ENCODE measurements at regions not wholly inside any gene's neighbourhood (a gene's known extent, or its start where the extent isn't known, plus 50 kb on each side); places are given as distances from the start of the nearest gene placed in this dataset.

DNA sequence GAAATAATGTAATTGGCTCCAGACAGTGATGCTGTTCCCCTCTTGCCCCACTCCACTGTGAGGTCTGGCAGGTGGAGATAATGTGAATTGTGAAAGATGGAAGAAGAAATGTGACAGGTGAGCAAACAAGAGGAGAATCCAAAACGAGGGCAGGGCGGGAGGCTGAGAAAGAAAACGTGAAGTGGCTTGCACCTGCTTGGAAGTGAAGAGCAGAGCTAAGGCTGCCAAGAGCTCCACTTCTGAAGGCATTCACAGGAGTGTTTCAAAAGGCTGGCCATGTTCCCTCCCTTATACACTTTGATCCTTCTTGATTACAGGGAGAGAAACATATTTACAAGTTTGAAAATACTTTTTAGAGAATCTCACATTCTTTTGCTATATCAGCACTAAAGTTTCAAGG lies 359.4 kb downstream of the EPHA7 start:
- WGBS, 2 experiments (ENCODE audit: extremely low coverage in 1 of 2, insufficient coverage in 1 of 2, insufficient read length in 1 of 2, insufficient replicate concordance in 2 of 2, low coverage in 1 of 2, low lambda C conversion rate in 2 of 2, missing lambda C conversion rate in 1 of 2): 73% methylated on average over 3 of the region's 3 CpGs; no CpG with 5 or more reads in 1 of the 2 experiments
- Histone ChIP-seq H2AFZ (ENCODE audit: low read length) (no peak overlapping the region), H3K23me2 (ENCODE audit: low read depth, low read length) (no peaks in the 10 kb centered on the region), H4K5ac (ENCODE audit: insufficient read length, low read depth, low read length) (no peak overlapping the region), H4K91ac (replicated peaks; ENCODE audit: insufficient read length, low read length) (no peak overlapping the region), H3K36me3 (ENCODE audit: control insufficient read depth in 2 of 4, insufficient read depth in 4 of 4, low read length in 3 of 4) (no peaks in the 10 kb centered on the region), H3K56ac (replicated peaks; ENCODE audit: insufficient read length, low read depth, low read length) (no peak overlapping the region), H3K4me3 (ENCODE audit: extremely low read depth in 1 of 4, insufficient read depth in 2 of 4, low read depth in 3 of 4, low read length in 4 of 4) (no peak overlapping the region), H3K9me3 (ENCODE audit: insufficient read depth in 2 of 2, low read depth in 1 of 2, low read length in 1 of 2) (no peaks in the 10 kb centered on the region), H3K18ac (ENCODE audit: extremely low read depth, low read length) (no peak overlapping the region), H3K79me2 (ENCODE audit: control insufficient read depth in 1 of 2, insufficient read depth in 2 of 2, low read length in 2 of 2) (no peaks in the 10 kb centered on the region), H3K4me1 (replicated peaks in 1 of 4; ENCODE audit: control insufficient read depth in 3 of 4, insufficient read depth in 4 of 4, low read length in 3 of 4) (no peaks in the 10 kb centered on the region; a peak in 1 of 7 replicates), H2BK120ac (replicated peaks; ENCODE audit: low read depth, low read length) (no peak overlapping the region), H2BK5ac (ENCODE audit: low read depth, low read length) (no peak overlapping the region), H3K4me2 (ENCODE audit: insufficient read depth in 1 of 2, low read depth in 2 of 2, low read length in 2 of 2) (no peak overlapping the region; a peak in 1 of 4 replicates), H2BK15ac (ENCODE audit: low read length) (no peak overlapping the region), H4K8ac (ENCODE audit: extremely low read depth, insufficient read depth, low read length) (no peak overlapping the region), H2BK12ac (ENCODE audit: low read depth, low read length) (no peak overlapping the region), H3K9ac (replicated peaks in 1 of 4; ENCODE audit: extremely low read depth in 1 of 4, low read depth in 3 of 4, low read length in 3 of 4) (no peak overlapping the region), H2BK20ac (ENCODE audit: low read length) (no peak overlapping the region), H3K4ac (replicated peaks; ENCODE audit: insufficient read length, low read depth, low read length) (no peak overlapping the region), H3K27ac (ENCODE audit: low read depth, low read length) (no peak overlapping the region), H4K20me1 (replicated peaks in 1 of 2; ENCODE audit: control insufficient read depth in 1 of 2, insufficient read depth in 2 of 2, low read length in 2 of 2) (no peaks in the 10 kb centered on the region), H3K14ac (ENCODE audit: insufficient read length) (no peak overlapping the region), H3K23ac (ENCODE audit: insufficient read length) (no peak overlapping the region), H3K27me3 (replicated peaks in 1 of 4; ENCODE audit: control insufficient read depth in 3 of 4, extremely low read depth in 1 of 4, insufficient read depth in 3 of 4, low read length in 3 of 4) (no peaks in the 10 kb centered on the region), H2AK5ac (ENCODE audit: low read depth, low read length) (no peak overlapping the region), H3K79me1 (ENCODE audit: low read depth, low read length) (no peaks in the 10 kb centered on the region)
- FAIRE-seq (no peak), DNase-seq (ENCODE audit: low read depth in 1 of 2, low spot score in 2 of 2) (no peak)
- ChIA-PET POLR2A (ENCODE audit: partially characterized antibody) (no interaction called here), CTCF (ENCODE audit: partially characterized antibody) (interaction anchor here (1.4 kb wide), 1 partner anchor 153 kb away, joined by 4 read pairs; no protein-coding TSS in a partner anchor)
- no peak for TF ChIP-seq YY1 (IDR thresholded peaks at IDR 0.05; ENCODE audit: low read depth, low read length)
- no peak for TF ChIP-seq HDAC6 (IDR thresholded peaks at IDR 0.05; ENCODE audit: low read depth, low read length)
- TF ChIP-seq, protein P1, sequence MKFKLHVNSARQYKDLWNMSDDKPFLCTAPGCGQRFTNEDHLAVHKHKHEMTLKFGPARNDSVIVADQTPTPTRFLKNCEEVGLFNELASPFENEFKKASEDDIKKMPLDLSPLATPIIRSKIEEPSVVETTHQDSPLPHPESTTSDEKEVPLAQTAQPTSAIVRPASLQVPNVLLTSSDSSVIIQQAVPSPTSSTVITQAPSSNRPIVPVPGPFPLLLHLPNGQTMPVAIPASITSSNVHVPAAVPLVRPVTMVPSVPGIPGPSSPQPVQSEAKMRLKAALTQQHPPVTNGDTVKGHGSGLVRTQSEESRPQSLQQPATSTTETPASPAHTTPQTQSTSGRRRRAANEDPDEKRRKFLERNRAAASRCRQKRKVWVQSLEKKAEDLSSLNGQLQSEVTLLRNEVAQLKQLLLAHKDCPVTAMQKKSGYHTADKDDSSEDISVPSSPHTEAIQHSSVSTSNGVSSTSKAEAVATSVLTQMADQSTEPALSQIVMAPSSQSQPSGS (IDR thresholded peaks at IDR 0.05; ENCODE audit: low read length): no peak
- no peak for TF ChIP-seq SP4 (IDR thresholded peaks at IDR 0.05; ENCODE audit: low read length)
- no peak for TF ChIP-seq BACH1 (IDR thresholded peaks at IDR 0.05; ENCODE audit: low read length)
- no peak for TF ChIP-seq PHF8 (conservative IDR thresholded peaks at IDR 0.05; ENCODE audit: low read depth, low read length)
- no peak for TF ChIP-seq ASH2L (IDR thresholded peaks at IDR 0.05; ENCODE audit: low read length)
- no peak for TF ChIP-seq BCL11A (IDR thresholded peaks at IDR 0.05; ENCODE audit: low read depth in 2 of 2, low read length in 2 of 2)
- TF ChIP-seq SIRT6 (IDR thresholded peaks at IDR 0.05; ENCODE audit: low read length): no peak
- TF ChIP-seq EZH2 (IDR thresholded peaks at IDR 0.05; ENCODE audit: low read depth, low read length, severe bottlenecking): no peak
- TF ChIP-seq, protein P2, sequence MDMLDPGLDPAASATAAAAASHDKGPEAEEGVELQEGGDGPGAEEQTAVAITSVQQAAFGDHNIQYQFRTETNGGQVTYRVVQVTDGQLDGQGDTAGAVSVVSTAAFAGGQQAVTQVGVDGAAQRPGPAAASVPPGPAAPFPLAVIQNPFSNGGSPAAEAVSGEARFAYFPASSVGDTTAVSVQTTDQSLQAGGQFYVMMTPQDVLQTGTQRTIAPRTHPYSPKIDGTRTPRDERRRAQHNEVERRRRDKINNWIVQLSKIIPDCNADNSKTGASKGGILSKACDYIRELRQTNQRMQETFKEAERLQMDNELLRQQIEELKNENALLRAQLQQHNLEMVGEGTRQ (IDR thresholded peaks at IDR 0.05; ENCODE audit: low read length): no peak
- no peak for TF ChIP-seq POU5F1 (IDR thresholded peaks at IDR 0.05; ENCODE audit: low read depth, low read length)
- no peak for TF ChIP-seq JUND (IDR thresholded peaks at IDR 0.05; ENCODE audit: low read length)

Data from H1 (cell line).